Common myeloid progenitor, CD34-positive (primary cell): ENCODE measurements at regions not wholly inside any gene's neighbourhood (a gene's known extent, or its start where the extent isn't known, plus 50 kb on each side); places are given as distances from the start of the nearest gene placed in this dataset.

ENCODE experiments used
- CTCF ChIA-PET: fragments of 350-600 bp; sonication (Branson Sonifier 250); formaldehyde crosslinking; loops from one replicate; lab custom pipeline; 2021; ENCODE audit warnings: antibody characterized with exemption; lab: Charles Lee
- POLR2A ChIA-PET: fragments of 350-600 bp; sonication (Branson Sonifier 250); formaldehyde crosslinking; loops from one replicate; lab custom pipeline; 2021; ENCODE audit warnings: antibody characterized with exemption; lab: Charles Lee
- DNase-seq, 3 donors: peaks; one replicate each; pipeline versions ENCODE4 v3.0.0 to v3.0.0-alpha.2; 2013
- H3K27ac ChIP-seq, 2 experiments: 1 replicate in 1 of 2; 2 replicates in 1 of 2; pipeline ENCODE4 v1.7.0; 2013; ENCODE audit warnings: inconsistent platforms in 2 of 2, low read length in 2 of 2, mild to moderate bottlenecking in 2 of 2, low read depth in 1 of 2, moderate library complexity in 1 of 2; ENCODE audit not compliant: severe bottlenecking in 2 of 2, insufficient read depth in 1 of 2, poor library complexity in 1 of 2
- H3K27me3 ChIP-seq, 5 experiments: replicated peaks in 2 of 5; 1 replicate in 3 of 5; 2 replicates in 2 of 5; pipeline versions ENCODE4 v1.6.1 to v1.7.0; 2013; ENCODE audit warnings: low read length in 4 of 5, mild to moderate bottlenecking in 2 of 5, moderate library complexity in 2 of 5, inconsistent platforms in 1 of 5; ENCODE audit not compliant: insufficient read depth in 5 of 5, control insufficient read depth in 4 of 5
- H3K36me3 ChIP-seq, 4 experiments: 1 replicate in 2 of 4; 2 replicates in 2 of 4; pipeline versions ENCODE4 v1.6.1 to v1.7.0; 2013; ENCODE audit warnings: low read length in 3 of 4, control low read depth in 1 of 4, mild to moderate bottlenecking in 1 of 4; ENCODE audit not compliant: control insufficient read depth in 4 of 4, insufficient read depth in 4 of 4
- H3K4me1 ChIP-seq, 4 experiments: 1 replicate in 3 of 4; 2 replicates in 1 of 4; pipeline versions ENCODE4 v1.6.1 to v1.7.1; 2013; ENCODE audit warnings: low read length in 3 of 4, mild to moderate bottlenecking in 3 of 4, control low read depth in 1 of 4, inconsistent platforms in 1 of 4, moderate library complexity in 1 of 4; ENCODE audit not compliant: control insufficient read depth in 4 of 4, insufficient read depth in 4 of 4; ENCODE audit errors: control extremely low read depth in 1 of 4
- H3K4me3 ChIP-seq, 7 experiments: 1 replicate in 4 of 7; 2 replicates in 3 of 7; pipeline versions ENCODE4 v1.5.1 to v1.7.0; 2013; ENCODE audit warnings: mild to moderate bottlenecking in 7 of 7, low read length in 6 of 7, moderate library complexity in 6 of 7, inconsistent platforms in 2 of 7, low read depth in 2 of 7, control low read depth in 1 of 7; ENCODE audit not compliant: insufficient read depth in 4 of 7, control insufficient read depth in 1 of 7; ENCODE audit errors: extremely low read depth in 1 of 7
- H3K9me3 ChIP-seq, 5 experiments: 1 replicate in 4 of 5; 2 replicates in 1 of 5; pipeline versions ENCODE4 v1.6.1 to v1.7.1; 2013; ENCODE audit warnings: low read length in 4 of 5, mild to moderate bottlenecking in 2 of 5, inconsistent platforms in 1 of 5, low read depth in 1 of 5, moderate library complexity in 1 of 5; ENCODE audit not compliant: control insufficient read depth in 4 of 5, insufficient read depth in 2 of 5; ENCODE audit errors: control extremely low read depth in 1 of 5
- WGBS: methylation state at CpG from one replicate; pipeline ENCODE4 v1.1.5; 2013; ENCODE audit not compliant: insufficient coverage; 5-methylcytosine and 5-hydroxymethylcytosine counted together

GRCh38 chr10:111523016-111523415 lies 446.2 kb downstream of the ADRA2A start:
- WGBS, result 100% methylated on average over 1 of the region's 2 CpGs
- ChIA-PET POLR2A (no interaction called here), CTCF (no interaction called here)
- DNase-seq, result no peak
- Histone ChIP-seq H3K4me1 (no peaks in the 10 kb centered on the region), H3K36me3 (no peaks in the 10 kb centered on the region), H3K4me3 (no peak overlapping the region), H3K27me3 (no peaks in the 10 kb centered on the region), H3K27ac (no peak overlapping the region), H3K9me3 (no peaks in the 10 kb centered on the region)

- H3K27ac ChIP-seq, result no peak overlapping the region
- no peak for DNase-seq
- no peaks in the 10 kb centered on the region for H3K4me1 ChIP-seq
- no peaks in the 10 kb centered on the region for H3K36me3 ChIP-seq
- H3K9me3 ChIP-seq, result no peaks in the 10 kb centered on the region
- 83% methylated on average over 2 of the region's 3 CpGs for WGBS
- CTCF ChIA-PET, result no interaction called here
- POLR2A ChIA-PET, result no interaction called here
- H3K27me3 ChIP-seq, result no peaks in the 10 kb centered on the region
- no peak overlapping the region for H3K4me3 ChIP-seq
Observed at GRCh38 chr10:111524134-111524533, 447.3 kb downstream of the ADRA2A start.

- Histone ChIP-seq H3K4me1 (no peaks in the 10 kb centered on the region), H3K36me3 (no peaks in the 10 kb centered on the region), H3K27me3 (no peaks in the 10 kb centered on the region), H3K9me3 (no peaks in the 10 kb centered on the region), H3K4me3 (no peak overlapping the region), H3K27ac (no peak overlapping the region)
- POLR2A ChIA-PET, result no interaction called here
- CTCF ChIA-PET, result no interaction called here
- DNase-seq, result no peak
Observed at GRCh38 chr10:111525696-111526095, 448.9 kb downstream of the ADRA2A start.

- Histone ChIP-seq H3K27me3 (no peaks in the 10 kb centered on the region), H3K4me3 (no peak overlapping the region), H3K36me3 (no peaks in the 10 kb centered on the region), H3K4me1 (no peaks in the 10 kb centered on the region), H3K27ac (no peak overlapping the region), H3K9me3 (no peaks in the 10 kb centered on the region)
- 8% methylated on average over 1 of the region's 2 CpGs for WGBS
- POLR2A ChIA-PET, result no interaction called here
- no peak for DNase-seq
- CTCF ChIA-PET, result no interaction called here
Observed at GRCh38 chr10:111531690-111532089, 454.9 kb downstream of the ADRA2A start.

- no peak for DNase-seq
- no peaks in the 10 kb centered on the region for H3K4me1 ChIP-seq
- no peaks in the 10 kb centered on the region for H3K9me3 ChIP-seq
- no peaks in the 10 kb centered on the region for H3K27me3 ChIP-seq
- POLR2A ChIA-PET, result interaction anchor here (0.6 kb wide), 1 partner anchor 21 kb away, joined by 3 read pairs; no protein-coding TSS in a partner anchor
- CTCF ChIA-PET, result no interaction called here
- no peak overlapping the region for H3K27ac ChIP-seq
- H3K4me3 ChIP-seq, result no peak overlapping the region
- H3K36me3 ChIP-seq, result no peaks in the 10 kb centered on the region
- WGBS, result 76% methylated on average over 2 of the region's 3 CpGs
Observed at GRCh38 chr10:111532139-111532538, 455.3 kb downstream of the ADRA2A start.

- WGBS, result 80% methylated on average over 1 of the region's 2 CpGs
- POLR2A ChIA-PET, result no interaction called here
- Histone ChIP-seq H3K9me3 (no peaks in the 10 kb centered on the region), H3K27me3 (no peaks in the 10 kb centered on the region), H3K4me3 (no peak overlapping the region), H3K36me3 (no peaks in the 10 kb centered on the region), H3K27ac (no peak overlapping the region), H3K4me1 (no peaks in the 10 kb centered on the region)
- CTCF ChIA-PET, result no interaction called here
- no peak for DNase-seq
Observed at GRCh38 chr10:111539246-111539645, 462.4 kb downstream of the ADRA2A start.

- Histone ChIP-seq H3K27ac (no peak overlapping the region), H3K36me3 (no peaks in the 10 kb centered on the region), H3K9me3 (no peaks in the 10 kb centered on the region), H3K4me1 (no peaks in the 10 kb centered on the region), H3K4me3 (no peak overlapping the region), H3K27me3 (no peaks in the 10 kb centered on the region)
- no peak for DNase-seq
- ChIA-PET CTCF (no interaction called here), POLR2A (no interaction called here)
- 100% methylated on average over 1 of the region's 2 CpGs for WGBS
Observed at GRCh38 chr10:111543854-111544253, 467.0 kb downstream of the ADRA2A start.
